Osteoblast (primary cell): ENCODE measurements at regions not wholly inside any gene's neighbourhood (a gene's known extent, or its start where the extent isn't known, plus 50 kb on each side); places are given as distances from the start of the nearest gene placed in this dataset.

ENCODE experiments used
- DNase-seq: peaks from one replicate; pipeline ENCODE4 v3.0.0; 2011; ENCODE audit warnings: low spot score, mixed read lengths; ENCODE audit not compliant: insufficient read length; ENCODE audit errors: missing footprints
- H2AFZ ChIP-seq: 2 replicates; pipeline ENCODE4 v1.6.0; 2011; ENCODE audit warnings: mild to moderate bottlenecking, low read length
- H3K27ac ChIP-seq: 2 replicates; pipeline ENCODE4 v1.5.1; 2011; ENCODE audit warnings: mild to moderate bottlenecking, low read depth, low read length, moderate library complexity
- H3K27me3 ChIP-seq: 2 replicates; pipeline ENCODE4 v1.6.0; 2012; ENCODE audit warnings: mild to moderate bottlenecking, control low read depth, inconsistent platforms, low read length, moderate library complexity; ENCODE audit not compliant: insufficient read depth
- H3K36me3 ChIP-seq: 2 replicates; pipeline ENCODE4 v1.5.1; 2011; ENCODE audit warnings: mild to moderate bottlenecking, low read length, control low read depth, moderate library complexity; ENCODE audit not compliant: insufficient read depth
- H3K4me1 ChIP-seq: 2 replicates; pipeline ENCODE4 v1.5.1; 2011; ENCODE audit warnings: mild to moderate bottlenecking, low read length, control low read depth, moderate library complexity; ENCODE audit not compliant: insufficient read depth
- H3K4me2 ChIP-seq: 2 replicates; pipeline ENCODE4 v1.6.0; 2011; ENCODE audit warnings: mild to moderate bottlenecking, low read length; ENCODE audit not compliant: insufficient read depth
- H3K4me3 ChIP-seq: fragments of 200-600 bp; sonication (generic); 3 replicates; pipeline ENCODE4 v1.5.1; 2012; ENCODE audit warnings: mild to moderate bottlenecking, low read length, inconsistent platforms; ENCODE audit not compliant: insufficient read depth
- H3K79me2 ChIP-seq: 2 replicates; pipeline ENCODE4 v1.6.0; 2012; ENCODE audit warnings: mild to moderate bottlenecking, low read length, control low read depth, inconsistent platforms; ENCODE audit not compliant: insufficient read depth
- H3K9me3 ChIP-seq: 2 replicates; pipeline ENCODE4 v1.5.1; 2011; ENCODE audit warnings: low read depth, low read length, control low read depth
- H4K20me1 ChIP-seq: 2 replicates; pipeline ENCODE4 v1.6.0; 2012; ENCODE audit warnings: mild to moderate bottlenecking, low read length, control low read depth; ENCODE audit not compliant: insufficient read depth
- TF ChIP-seq, protein P1 (sequence below): IDR thresholded peaks from 2 replicates; pipeline ENCODE4 v1.5.1; 2011; ENCODE audit warnings: mild to moderate bottlenecking, low read depth, low read length, moderate library complexity; ENCODE audit errors: extremely low read depth

DNA sequence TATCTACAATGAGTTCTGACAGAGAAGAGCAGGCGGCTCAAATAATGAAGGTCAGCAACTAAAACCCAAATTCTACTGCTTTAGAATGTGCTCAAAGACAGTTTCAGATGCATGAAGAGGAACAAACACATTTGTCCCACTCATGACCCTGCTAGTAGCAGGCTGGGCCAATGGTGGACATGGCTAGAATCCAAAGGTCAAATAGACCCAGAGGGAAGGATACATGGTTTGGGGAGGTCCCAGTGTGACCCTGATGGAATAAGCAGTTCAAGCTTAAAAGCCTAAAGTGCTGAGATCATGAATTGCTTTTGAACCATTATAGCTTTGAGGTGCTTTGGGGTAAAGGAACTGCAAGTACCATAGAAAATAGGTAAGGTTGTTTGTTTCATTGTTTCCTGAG is 450.7 kb downstream of the MID1IP1 start:
- TF ChIP-seq, protein P1, sequence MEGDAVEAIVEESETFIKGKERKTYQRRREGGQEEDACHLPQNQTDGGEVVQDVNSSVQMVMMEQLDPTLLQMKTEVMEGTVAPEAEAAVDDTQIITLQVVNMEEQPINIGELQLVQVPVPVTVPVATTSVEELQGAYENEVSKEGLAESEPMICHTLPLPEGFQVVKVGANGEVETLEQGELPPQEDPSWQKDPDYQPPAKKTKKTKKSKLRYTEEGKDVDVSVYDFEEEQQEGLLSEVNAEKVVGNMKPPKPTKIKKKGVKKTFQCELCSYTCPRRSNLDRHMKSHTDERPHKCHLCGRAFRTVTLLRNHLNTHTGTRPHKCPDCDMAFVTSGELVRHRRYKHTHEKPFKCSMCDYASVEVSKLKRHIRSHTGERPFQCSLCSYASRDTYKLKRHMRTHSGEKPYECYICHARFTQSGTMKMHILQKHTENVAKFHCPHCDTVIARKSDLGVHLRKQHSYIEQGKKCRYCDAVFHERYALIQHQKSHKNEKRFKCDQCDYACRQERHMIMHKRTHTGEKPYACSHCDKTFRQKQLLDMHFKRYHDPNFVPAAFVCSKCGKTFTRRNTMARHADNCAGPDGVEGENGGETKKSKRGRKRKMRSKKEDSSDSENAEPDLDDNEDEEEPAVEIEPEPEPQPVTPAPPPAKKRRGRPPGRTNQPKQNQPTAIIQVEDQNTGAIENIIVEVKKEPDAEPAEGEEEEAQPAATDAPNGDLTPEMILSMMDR, result no peak
- no peak for DNase-seq
- H3K36me3 ChIP-seq, result no peaks in the 10 kb centered on the region
- H4K20me1 ChIP-seq, result no peaks in the 10 kb centered on the region
- no peaks in the 10 kb centered on the region for H3K79me2 ChIP-seq
- H3K4me1 ChIP-seq, result no peaks in the 10 kb centered on the region
- no peak overlapping the region for H3K4me3 ChIP-seq
- no peaks in the 10 kb centered on the region for H3K9me3 ChIP-seq
- no peak overlapping the region for H3K27ac ChIP-seq
- no peak overlapping the region for H2AFZ ChIP-seq
- H3K4me2 ChIP-seq, result no peak overlapping the region
- H3K27me3 ChIP-seq, result peaks cover 36% of the 10 kb centered on the region

DNA sequence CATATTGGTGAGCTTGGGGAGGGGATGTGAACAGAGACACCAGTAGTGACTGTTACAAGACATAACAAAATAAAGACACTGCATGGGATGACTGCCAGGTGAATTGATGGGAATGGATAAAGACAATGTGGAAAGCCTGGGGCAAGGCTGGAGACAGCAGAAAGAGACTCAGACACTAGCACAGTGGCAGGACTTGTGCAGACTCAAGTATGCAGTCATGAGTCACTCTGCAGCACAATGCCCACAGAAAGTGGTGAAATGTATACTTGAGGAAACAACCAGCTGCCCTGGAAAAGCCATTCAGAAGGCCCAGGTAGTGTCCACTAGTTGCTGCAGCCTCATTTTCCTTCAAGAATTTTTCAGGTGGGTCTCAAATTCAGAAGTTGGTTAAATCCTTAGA is 452.3 kb downstream of the MID1IP1 start:
- H3K79me2 ChIP-seq, result no peaks in the 10 kb centered on the region
- H3K36me3 ChIP-seq, result no peaks in the 10 kb centered on the region
- H2AFZ ChIP-seq, result no peak overlapping the region
- DNase-seq, result no peak
- H3K4me3 ChIP-seq, result no peak overlapping the region
- TF ChIP-seq, protein P1, result no peak
- no peaks in the 10 kb centered on the region for H4K20me1 ChIP-seq
- H3K4me2 ChIP-seq, result no peak overlapping the region
- no peak overlapping the region for H3K27ac ChIP-seq
- no peaks in the 10 kb centered on the region for H3K4me1 ChIP-seq
- H3K27me3 ChIP-seq, result peaks cover 25% of the 10 kb centered on the region
- no peaks in the 10 kb centered on the region for H3K9me3 ChIP-seq

DNA sequence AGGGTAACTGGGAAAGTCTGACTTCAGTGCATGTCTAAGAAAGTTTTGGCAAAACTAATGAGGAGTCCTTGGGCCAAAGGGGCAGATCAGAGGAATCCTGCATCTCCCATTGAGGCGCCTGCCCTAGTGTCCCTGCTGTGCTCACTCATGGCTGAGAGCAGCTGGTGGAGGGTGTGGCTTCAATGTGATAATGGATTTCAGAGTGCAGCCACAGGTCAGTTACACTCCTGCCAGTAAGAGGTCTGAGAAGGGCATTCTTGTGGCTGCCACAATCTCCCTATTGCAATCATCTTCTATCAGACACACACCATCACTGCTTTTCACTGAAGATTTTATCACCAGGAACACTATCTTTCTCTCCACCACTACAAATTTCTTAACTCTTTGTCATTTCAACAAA is 457.1 kb downstream of the MID1IP1 start:
- no peaks in the 10 kb centered on the region for H4K20me1 ChIP-seq
- H3K79me2 ChIP-seq, result no peaks in the 10 kb centered on the region
- H3K4me3 ChIP-seq, result no peak overlapping the region
- H3K9me3 ChIP-seq, result no peaks in the 10 kb centered on the region
- no peaks in the 10 kb centered on the region for H3K36me3 ChIP-seq
- peaks cover 7% of the 10 kb centered on the region for H3K4me1 ChIP-seq
- no peak overlapping the region for H3K27ac ChIP-seq
- TF ChIP-seq, protein P1, result no peak
- no peak for DNase-seq
- no peak overlapping the region for H3K4me2 ChIP-seq
- peaks cover 2% of the 10 kb centered on the region for H3K27me3 ChIP-seq
- no peak overlapping the region for H2AFZ ChIP-seq

DNA sequence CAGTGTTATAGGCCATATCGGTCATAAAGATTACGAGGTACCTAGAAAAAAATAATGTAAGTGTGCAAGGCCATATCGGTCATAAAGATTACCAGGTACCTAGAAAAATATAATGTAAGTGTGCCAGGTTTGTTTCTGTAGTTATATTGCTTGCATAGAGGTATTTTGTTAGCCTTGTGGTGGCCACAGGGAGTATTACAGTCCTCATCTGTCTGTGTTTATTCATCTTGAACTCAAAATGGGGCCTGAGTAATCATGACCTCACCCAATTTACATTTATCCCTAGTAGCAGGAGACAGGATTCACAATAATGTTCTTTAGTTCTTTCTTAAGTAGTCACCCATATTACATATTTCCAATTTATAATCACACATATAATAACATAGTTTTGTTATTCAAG is 459.7 kb downstream of the MID1IP1 start:
- H2AFZ ChIP-seq, result no peak overlapping the region
- peak overlapping the region; percentile 13 for H3K4me2 ChIP-seq
- no peaks in the 10 kb centered on the region for H3K27me3 ChIP-seq
- peaks cover 7% of the 10 kb centered on the region for H3K4me1 ChIP-seq
- H3K4me3 ChIP-seq, result no peak overlapping the region
- H3K27ac ChIP-seq, result peak overlapping the region; percentile 36
- H3K79me2 ChIP-seq, result no peaks in the 10 kb centered on the region
- no peaks in the 10 kb centered on the region for H3K36me3 ChIP-seq
- no peaks in the 10 kb centered on the region for H3K9me3 ChIP-seq
- no peak for DNase-seq
- TF ChIP-seq, protein P1, result no peak
- H4K20me1 ChIP-seq, result no peaks in the 10 kb centered on the region
